GM18499 (cell line): ENCODE measurements at regions not wholly inside any gene's neighbourhood (a gene's known extent, or its start where the extent isn't known, plus 50 kb on each side); places are given as distances from the start of the nearest gene placed in this dataset.
"Not testable (repeated sequence)": the region's sequence is repeated elsewhere in the genome, so short reads cannot be mapped to it uniquely, and the experiment has no call there.

Experiments
- ATAC-seq: cut with Tn5 transposase; IDR thresholded peaks from one replicate; pipeline ENCODE4 v1.9.1; 2021; ENCODE audit warnings: moderate number of reproducible peaks; ENCODE audit not compliant: insufficient read depth, unreplicated experiment

- ATAC-seq: no peak
Measured at GRCh38 chr14:30252783-30253674, 305.9 kb upstream of the G2E3 start.

- ATAC-seq: no peak
Measured at GRCh38 chr14:30256627-30257026, 302.3 kb upstream of the G2E3 start.

GRCh38 chr14:30257946-30258661 is 300.9 kb upstream of the G2E3 start:
- ATAC-seq: no peak

GRCh38 chr14:30260833-30261607 is 297.9 kb upstream of the G2E3 start:
- ATAC-seq: no peak

GRCh38 chr14:30264161-30264560 is 294.8 kb upstream of the G2E3 start:
- ATAC-seq: no peak

- no peak for ATAC-seq
Measured at GRCh38 chr14:30266290-30266689, 292.7 kb upstream of the G2E3 start.

GRCh38 chr14:30267141-30267540 is 291.8 kb upstream of the G2E3 start:
- ATAC-seq: no peak

GRCh38 chr14:30270200-30271161 is 288.5 kb upstream of the G2E3 start:
- peak; percentile 96 for ATAC-seq

- no peak for ATAC-seq
Measured at GRCh38 chr14:30271811-30272323, 287.1 kb upstream of the G2E3 start.

GRCh38 chr14:30272848-30273832 is 285.8 kb upstream of the G2E3 start:
- no peak for ATAC-seq

GRCh38 chr14:30275604-30276003 is 283.4 kb upstream of the G2E3 start:
- no peak for ATAC-seq

- ATAC-seq: no peak
Measured at GRCh38 chr14:30277268-30277667, 281.7 kb upstream of the G2E3 start.

- not testable (repeated sequence) for ATAC-seq
Measured at GRCh38 chr14:30278856-30279255, 280.1 kb upstream of the G2E3 start.

GRCh38 chr14:30283822-30284446 is 275.0 kb upstream of the G2E3 start:
- ATAC-seq: no peak

- ATAC-seq: no peak
Measured at GRCh38 chr14:30284808-30285207, 274.1 kb upstream of the G2E3 start.

GRCh38 chr14:30287579-30288445 is 271.1 kb upstream of the G2E3 start:
- no peak for ATAC-seq

- ATAC-seq: no peak
Measured at GRCh38 chr14:30290001-30290400, 269.0 kb upstream of the G2E3 start.
